BJ (cell line): ENCODE measurements at regions not wholly inside any gene's neighbourhood (a gene's known extent, or its start where the extent isn't known, plus 50 kb on each side); places are given as distances from the start of the nearest gene placed in this dataset.

ENCODE experiments used
- CTCF ChIA-PET: fragments of 350-600 bp; formaldehyde crosslinking; extraction: SDS; loops from one replicate; lab custom pipeline; 2021; ENCODE audit warnings: antibody characterized with exemption, inconsistent platforms; lab: Yijun Ruan, JAX
- POLR2A ChIA-PET: fragments of 300-600 bp; sonication (Branson Sonifier 250); formaldehyde crosslinking; extraction: SDS; loops from one replicate; lab custom pipeline; 2021; ENCODE audit warnings: antibody characterized with exemption; lab: Charles Lee
- DNase-seq: peaks from one replicate; pipeline ENCODE4 v3.0.0-alpha.2; 2011; ENCODE audit warnings: low read depth
- H3K27me3 ChIP-seq: 2 replicates; pipeline ENCODE4 v1.6.0; 2011; ENCODE audit warnings: low read length; ENCODE audit not compliant: control insufficient read depth, insufficient read depth
- H3K36me3 ChIP-seq: 2 replicates; pipeline ENCODE4 v1.5.1; 2011; ENCODE audit warnings: low read length; ENCODE audit not compliant: control insufficient read depth, insufficient read depth
- H3K4me3 ChIP-seq: 2 replicates; pipeline ENCODE4 v1.5.1; 2011; ENCODE audit warnings: low read depth, mild to moderate bottlenecking, control low read depth, low read length
- TF ChIP-seq, protein P1 (sequence below): IDR thresholded peaks from 2 replicates; pipeline ENCODE4 v1.5.1; 2011; ENCODE audit warnings: low read depth, mild to moderate bottlenecking, control low read depth, inconsistent platforms, low read length, moderate library complexity; ENCODE audit not compliant: insufficient read depth

- no peak for DNase-seq
- TF ChIP-seq, protein P1, sequence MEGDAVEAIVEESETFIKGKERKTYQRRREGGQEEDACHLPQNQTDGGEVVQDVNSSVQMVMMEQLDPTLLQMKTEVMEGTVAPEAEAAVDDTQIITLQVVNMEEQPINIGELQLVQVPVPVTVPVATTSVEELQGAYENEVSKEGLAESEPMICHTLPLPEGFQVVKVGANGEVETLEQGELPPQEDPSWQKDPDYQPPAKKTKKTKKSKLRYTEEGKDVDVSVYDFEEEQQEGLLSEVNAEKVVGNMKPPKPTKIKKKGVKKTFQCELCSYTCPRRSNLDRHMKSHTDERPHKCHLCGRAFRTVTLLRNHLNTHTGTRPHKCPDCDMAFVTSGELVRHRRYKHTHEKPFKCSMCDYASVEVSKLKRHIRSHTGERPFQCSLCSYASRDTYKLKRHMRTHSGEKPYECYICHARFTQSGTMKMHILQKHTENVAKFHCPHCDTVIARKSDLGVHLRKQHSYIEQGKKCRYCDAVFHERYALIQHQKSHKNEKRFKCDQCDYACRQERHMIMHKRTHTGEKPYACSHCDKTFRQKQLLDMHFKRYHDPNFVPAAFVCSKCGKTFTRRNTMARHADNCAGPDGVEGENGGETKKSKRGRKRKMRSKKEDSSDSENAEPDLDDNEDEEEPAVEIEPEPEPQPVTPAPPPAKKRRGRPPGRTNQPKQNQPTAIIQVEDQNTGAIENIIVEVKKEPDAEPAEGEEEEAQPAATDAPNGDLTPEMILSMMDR: no peak
- POLR2A ChIA-PET: no interaction called here
- CTCF ChIA-PET: interaction anchor here (0.6 to 1.2 kb wide), 3 partner anchors 15 to 728 kb away, joined by 3 read pairs; no protein-coding TSS in a partner anchor
- no peaks in the 10 kb centered on the region for H3K27me3 ChIP-seq
- no peaks in the 10 kb centered on the region for H3K36me3 ChIP-seq
- no peak overlapping the region for H3K4me3 ChIP-seq
Measured at GRCh38 chr12:43210485-43211192, 341.4 kb downstream of the ADAMTS20 start.

DNA sequence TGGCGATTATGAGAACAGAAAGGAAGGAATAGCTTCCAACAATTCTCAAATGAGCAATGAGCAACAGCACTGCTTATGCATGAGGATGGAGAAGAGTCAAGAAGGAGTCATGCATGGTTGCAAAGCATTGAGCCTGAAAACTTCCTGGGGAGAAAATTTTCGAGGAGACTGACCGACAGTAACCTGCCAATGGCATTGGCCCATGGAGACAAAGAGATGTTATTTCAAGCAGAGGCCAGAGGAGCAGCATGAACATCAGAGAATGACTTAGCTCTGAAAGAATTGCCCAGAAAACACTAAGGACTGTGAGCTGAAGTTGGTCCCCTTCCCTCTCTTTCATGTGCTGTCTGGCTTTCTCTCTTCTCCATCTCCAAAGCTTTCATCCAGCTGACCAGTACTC lies 343.4 kb downstream of the ADAMTS20 start:
- POLR2A ChIA-PET: no interaction called here
- Histone ChIP-seq H3K36me3 (no peaks in the 10 kb centered on the region), H3K27me3 (no peaks in the 10 kb centered on the region), H3K4me3 (no peak overlapping the region)
- TF ChIP-seq, protein P1: no peak
- DNase-seq: no peak
- CTCF ChIA-PET: no interaction called here

GRCh38 chr12:43208221-43208620 lies 343.8 kb downstream of the ADAMTS20 start:
- POLR2A ChIA-PET: no interaction called here
- no peak for DNase-seq
- H3K4me3 ChIP-seq: no peak overlapping the region
- no peaks in the 10 kb centered on the region for H3K36me3 ChIP-seq
- CTCF ChIA-PET: no interaction called here
- TF ChIP-seq, protein P1: no peak
- no peaks in the 10 kb centered on the region for H3K27me3 ChIP-seq

- no peak for DNase-seq
- CTCF ChIA-PET: interaction anchor here (0.6 kb wide), 1 partner anchor 10 kb away, joined by 3 read pairs; no protein-coding TSS in a partner anchor
- Histone ChIP-seq H3K36me3 (no peaks in the 10 kb centered on the region), H3K4me3 (no peak overlapping the region), H3K27me3 (no peaks in the 10 kb centered on the region)
- POLR2A ChIA-PET: no interaction called here
- TF ChIP-seq, protein P1: no peak
Measured at GRCh38 chr12:43206396-43206795, 345.6 kb downstream of the ADAMTS20 start.

DNA sequence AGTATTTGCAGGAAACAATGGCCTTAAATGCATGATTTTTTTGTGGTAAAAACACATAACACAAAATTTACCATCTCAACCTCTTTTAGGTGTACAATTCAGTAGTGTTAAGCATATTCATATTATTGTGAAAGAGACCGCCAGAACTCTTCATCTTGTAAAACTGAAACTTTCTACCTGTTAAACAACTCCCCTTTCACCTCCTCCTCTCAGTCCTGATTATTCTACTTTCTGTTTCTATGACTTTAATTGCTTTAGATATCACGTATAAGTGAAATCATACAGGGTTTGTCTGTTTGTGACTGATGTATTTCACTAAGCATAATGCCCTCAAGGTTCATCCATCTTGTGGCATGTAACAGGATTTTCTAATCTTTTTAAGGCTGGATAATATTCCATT lies 353.4 kb downstream of the ADAMTS20 start:
- Histone ChIP-seq H3K27me3 (no peaks in the 10 kb centered on the region), H3K4me3 (no peak overlapping the region), H3K36me3 (no peaks in the 10 kb centered on the region)
- CTCF ChIA-PET: no interaction called here
- TF ChIP-seq, protein P1: no peak
- no peak for DNase-seq
- POLR2A ChIA-PET: no interaction called here
